CD14-positive monocyte (primary cell): ENCODE measurements at regions not wholly inside any gene's neighbourhood (a gene's known extent, or its start where the extent isn't known, plus 50 kb on each side); places are given as distances from the start of the nearest gene placed in this dataset.

Experiments used
- DNase-seq, 3 donors: peaks; one replicate each; pipeline ENCODE4 v3.0.0-alpha.2; 2011 to 2022
- H2AFZ ChIP-seq: 2 replicates; pipeline ENCODE4 v1.6.0; 2012; ENCODE audit warnings: mild to moderate bottlenecking, low read depth, low read length, inconsistent platforms; ENCODE audit not compliant: insufficient read depth, poor library complexity, severe bottlenecking
- H3K27ac ChIP-seq, 2 donors: 1 replicate in 1 of 2; 2 replicates in 1 of 2; pipeline ENCODE4 v1.5.1; 2012 to 2013; ENCODE audit warnings: low read length in 2 of 2, control low read depth in 1 of 2, inconsistent platforms in 1 of 2, low read depth in 1 of 2, mild to moderate bottlenecking in 1 of 2
- H3K27me3 ChIP-seq, 2 donors: one replicate each; pipeline versions ENCODE4 v1.6.0 to v1.6.1; 2011 to 2013; ENCODE audit warnings: low read length in 2 of 2; ENCODE audit not compliant: control insufficient read depth in 2 of 2, insufficient read depth in 2 of 2
- H3K36me3 ChIP-seq, 2 donors: replicated peaks in 1 of 2; 1 replicate in 1 of 2; 2 replicates in 1 of 2; pipeline versions ENCODE4 v1.5.1 to v1.6.1; 2012 to 2013; ENCODE audit warnings: low read length in 2 of 2, control low read depth in 1 of 2, inconsistent platforms in 1 of 2, mild to moderate bottlenecking in 1 of 2; ENCODE audit not compliant: insufficient read depth in 2 of 2, control insufficient read depth in 1 of 2
- H3K4me1 ChIP-seq, 2 donors: 1 replicate in 1 of 2; 2 replicates in 1 of 2; pipeline versions ENCODE4 v1.5.1 to v1.6.1; 2012 to 2013; ENCODE audit warnings: low read length in 2 of 2, control low read depth in 1 of 2, inconsistent platforms in 1 of 2, mild to moderate bottlenecking in 1 of 2, moderate library complexity in 1 of 2; ENCODE audit not compliant: insufficient read depth in 2 of 2, control insufficient read depth in 1 of 2
- H3K4me2 ChIP-seq: replicated peaks from 2 replicates; pipeline ENCODE3; 2012; ENCODE audit warnings: low read length, moderate library complexity, mild to moderate bottlenecking; ENCODE audit not compliant: poor library complexity, severe bottlenecking; ENCODE audit errors: extremely low read depth
- H3K4me3 ChIP-seq, 3 experiments: fragments of 200-600 bp in 1 of 3; sonication (generic) in 1 of 3; replicated peaks in 1 of 3; 1 replicate in 2 of 3; 2 replicates in 1 of 3; pipeline ENCODE4 v1.5.1; 2011 to 2013; ENCODE audit warnings: low read length in 3 of 3, mild to moderate bottlenecking in 3 of 3, control low read depth in 2 of 3, low read depth in 2 of 3, inconsistent platforms in 1 of 3, moderate library complexity in 1 of 3
- H3K79me2 ChIP-seq: 2 replicates; pipeline ENCODE4 v1.6.0; 2012; ENCODE audit warnings: mild to moderate bottlenecking, control low read depth, inconsistent platforms, low read length, moderate library complexity; ENCODE audit not compliant: insufficient read depth
- H3K9ac ChIP-seq: 2 replicates; pipeline ENCODE4 v1.6.0; 2017; ENCODE audit warnings: low read length, mild to moderate bottlenecking; ENCODE audit not compliant: insufficient read depth, poor library complexity, severe bottlenecking
- H3K9me3 ChIP-seq, 2 donors: replicated peaks in 1 of 2; 1 replicate in 1 of 2; 2 replicates in 1 of 2; pipeline versions ENCODE4 v1.5.1 to v1.6.1; 2012 to 2013; ENCODE audit warnings: low read length in 2 of 2, control low read depth in 1 of 2; ENCODE audit not compliant: control insufficient read depth in 1 of 2, insufficient read depth in 1 of 2
- H4K20me1 ChIP-seq: 2 replicates; pipeline ENCODE4 v1.6.0; 2012; ENCODE audit warnings: mild to moderate bottlenecking, low read length, control low read depth, moderate library complexity; ENCODE audit not compliant: insufficient read depth
- H3K27ac Mint-ChIP-seq, 7 donors: one replicate each; pipeline ENCODE4 v1.8.0; 2020; ENCODE audit warnings: mild to moderate bottlenecking in 7 of 7, mixed read lengths in 7 of 7, moderate library complexity in 6 of 7, inconsistent platforms in 2 of 7
- H3K27me3 Mint-ChIP-seq, 3 donors: one replicate each; pipeline ENCODE4 v1.8.0; 2021 to 2022; ENCODE audit warnings: low read depth in 3 of 3, mild to moderate bottlenecking in 3 of 3, mixed read lengths in 3 of 3, moderate library complexity in 3 of 3, inconsistent platforms in 1 of 3
- H3K36me3 Mint-ChIP-seq, 2 donors: one replicate each; pipeline ENCODE4 v1.8.0; 2020; ENCODE audit warnings: mixed read lengths in 2 of 2, inconsistent platforms in 1 of 2, mild to moderate bottlenecking in 1 of 2
- H3K4me1 Mint-ChIP-seq: one replicate; pipeline ENCODE4 v1.8.0; 2020; ENCODE audit warnings: mild to moderate bottlenecking, mixed read lengths
- H3K4me3 Mint-ChIP-seq, 2 donors: one replicate each; pipeline ENCODE4 v1.8.0; 2020; ENCODE audit warnings: mild to moderate bottlenecking in 2 of 2, mixed read lengths in 2 of 2, moderate library complexity in 1 of 2
- H3K9me3 Mint-ChIP-seq, 7 donors: one replicate each; pipeline ENCODE4 v1.8.0; 2020 to 2022; ENCODE audit warnings: mixed read lengths in 7 of 7, mild to moderate bottlenecking in 6 of 7, moderate library complexity in 6 of 7, inconsistent platforms in 2 of 7
- WGBS: methylation state at CpG from one replicate; pipeline ENCODE4 v1.1.5; 2013; ENCODE audit warnings: missing lambda C conversion rate; ENCODE audit not compliant: insufficient coverage; 5-methylcytosine and 5-hydroxymethylcytosine counted together
- intact Hi-C, 2 donors: fragments of 100-400 bp; cut with micrococcal nuclease; formaldehyde crosslinking; loops; one replicate each; pipeline versions ENCODE4 v1.15.0 to v1.15.1; 2023
- TF ChIP-seq, protein P1 (sequence below): fragments of 200-600 bp; IDR thresholded peaks from one replicate; pipeline ENCODE4 v1.8.0; 2022; ENCODE audit warnings: antibody characterized with exemption, mild to moderate bottlenecking

DNA sequence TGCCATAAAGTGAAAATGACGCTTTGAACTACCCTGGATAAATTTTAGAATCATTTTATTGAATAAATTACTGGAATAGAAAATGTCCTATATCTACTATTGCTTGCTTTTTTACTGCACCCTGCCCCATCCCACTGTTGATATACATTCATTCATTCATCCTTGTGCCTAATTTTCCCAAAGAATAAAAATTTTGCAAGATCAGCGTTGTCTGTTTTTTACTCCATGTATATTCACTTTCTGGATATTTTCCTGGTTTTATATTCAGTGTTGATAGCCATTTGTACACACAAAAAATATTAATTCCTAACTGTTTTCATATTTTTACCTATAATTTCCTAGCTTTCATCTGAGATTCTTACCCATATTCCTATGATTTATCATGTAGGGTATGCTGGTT is 262.9 kb upstream of the MAGI2 start:
- DNase-seq, result no peak
- no peak overlapping the region for H2AFZ ChIP-seq
- Mint-ChIP-seq H3K4me1 (no peaks in the 10 kb centered on the region), H3K9me3 (peaks cover 0 to 3% (median 0%) of the 10 kb centered on the region in 7 donors), H3K4me3 (no peak overlapping the region), H3K27ac (no peak overlapping the region), H3K27me3 (no peaks in the 10 kb centered on the region), H3K36me3 (no peaks in the 10 kb centered on the region)
- H3K4me1 ChIP-seq, result no peaks in the 10 kb centered on the region
- intact Hi-C loops, result loop anchor here in 1 of 2 donors (10.0 kb wide), 1 partner anchor 62 kb away; no protein-coding TSS in a partner anchor
- no peaks in the 10 kb centered on the region for H3K36me3 ChIP-seq
- H3K4me3 ChIP-seq, result no peak overlapping the region
- no peaks in the 10 kb centered on the region for H3K27me3 ChIP-seq
- H3K9ac ChIP-seq, result no peak overlapping the region
- H3K27ac ChIP-seq, result no peak overlapping the region
- TF ChIP-seq, protein P1, sequence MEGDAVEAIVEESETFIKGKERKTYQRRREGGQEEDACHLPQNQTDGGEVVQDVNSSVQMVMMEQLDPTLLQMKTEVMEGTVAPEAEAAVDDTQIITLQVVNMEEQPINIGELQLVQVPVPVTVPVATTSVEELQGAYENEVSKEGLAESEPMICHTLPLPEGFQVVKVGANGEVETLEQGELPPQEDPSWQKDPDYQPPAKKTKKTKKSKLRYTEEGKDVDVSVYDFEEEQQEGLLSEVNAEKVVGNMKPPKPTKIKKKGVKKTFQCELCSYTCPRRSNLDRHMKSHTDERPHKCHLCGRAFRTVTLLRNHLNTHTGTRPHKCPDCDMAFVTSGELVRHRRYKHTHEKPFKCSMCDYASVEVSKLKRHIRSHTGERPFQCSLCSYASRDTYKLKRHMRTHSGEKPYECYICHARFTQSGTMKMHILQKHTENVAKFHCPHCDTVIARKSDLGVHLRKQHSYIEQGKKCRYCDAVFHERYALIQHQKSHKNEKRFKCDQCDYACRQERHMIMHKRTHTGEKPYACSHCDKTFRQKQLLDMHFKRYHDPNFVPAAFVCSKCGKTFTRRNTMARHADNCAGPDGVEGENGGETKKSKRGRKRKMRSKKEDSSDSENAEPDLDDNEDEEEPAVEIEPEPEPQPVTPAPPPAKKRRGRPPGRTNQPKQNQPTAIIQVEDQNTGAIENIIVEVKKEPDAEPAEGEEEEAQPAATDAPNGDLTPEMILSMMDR, result no peak
- no peak overlapping the region for H3K4me2 ChIP-seq
- H3K9me3 ChIP-seq, result no peaks in the 10 kb centered on the region
- WGBS, result no CpG with 5 or more reads among the region's 2 CpGs
- H3K79me2 ChIP-seq, result no peaks in the 10 kb centered on the region
- no peaks in the 10 kb centered on the region for H4K20me1 ChIP-seq

GRCh38 chr7:79714081-79714480 is 260.6 kb upstream of the MAGI2 start:
- DNase-seq, result no peak
- Histone ChIP-seq H4K20me1 (no peaks in the 10 kb centered on the region), H3K4me2 (no peak overlapping the region), H2AFZ (no peak overlapping the region), H3K27ac (no peak overlapping the region), H3K27me3 (no peaks in the 10 kb centered on the region), H3K36me3 (no peaks in the 10 kb centered on the region), H3K79me2 (no peaks in the 10 kb centered on the region), H3K4me1 (no peaks in the 10 kb centered on the region), H3K4me3 (no peak overlapping the region), H3K9me3 (no peaks in the 10 kb centered on the region), H3K9ac (no peak overlapping the region)
- no CpG with 5 or more reads among the region's 2 CpGs for WGBS
- TF ChIP-seq, protein P1, result no peak
- Mint-ChIP-seq H3K36me3 (no peaks in the 10 kb centered on the region), H3K27ac (no peak overlapping the region), H3K27me3 (no peaks in the 10 kb centered on the region), H3K4me1 (no peaks in the 10 kb centered on the region), H3K9me3 (peaks cover 0 to 3% (median 0%) of the 10 kb centered on the region in 7 donors), H3K4me3 (no peak overlapping the region)
- intact Hi-C loops, result loop anchor here in 1 of 2 donors (10.0 kb wide), 1 partner anchor 59 kb away; no protein-coding TSS in a partner anchor
